Testis (tissue), 2 donors: ENCODE measurements at regions not wholly inside any gene's neighbourhood (a gene's known extent, or its start where the extent isn't known, plus 50 kb on each side); places are given as distances from the start of the nearest gene placed in this dataset.

Experiments
- DNase-seq: peaks from one replicate; pipeline ENCODE4 v3.0.0-alpha.2; 2019
- H3K27ac ChIP-seq, 2 donors: fragments of 200-600 bp; sonication (generic); one replicate each; pipeline ENCODE4 v1.5.1; 2019
- H3K27me3 ChIP-seq: fragments of 200-600 bp; sonication (generic); one replicate; pipeline ENCODE4 v1.5.1; 2019
- H3K36me3 ChIP-seq: fragments of 200-600 bp; sonication (generic); one replicate; pipeline ENCODE4 v1.5.1; 2017; ENCODE audit warnings: low read depth; ENCODE audit errors: missing control alignments
- H3K4me1 ChIP-seq: fragments of 200-600 bp; sonication (generic); one replicate; pipeline ENCODE4 v1.5.1; 2019
- H3K4me3 ChIP-seq, 2 donors: fragments of 200-600 bp; sonication (generic); one replicate each; pipeline ENCODE4 v1.5.1; 2017 to 2019
- H3K9me3 ChIP-seq: fragments of 200-600 bp; sonication (generic); one replicate; pipeline ENCODE4 v1.5.1; 2017
- POLR2A ChIP-seq: fragments of 450-650 bp; IDR thresholded peaks from one replicate; pipeline ENCODE4 v1.6.1; 2017; ENCODE audit warnings: antibody characterized with exemption, mild to moderate bottlenecking, moderate library complexity
- WGBS, 2 donors: methylation state at CpG; one replicate each; pipeline ENCODE4 v1.1.5; 2018; 5-methylcytosine and 5-hydroxymethylcytosine counted together
- intact Hi-C: fragments of 100-400 bp; cut with DNase I; formaldehyde crosslinking; loops from one replicate; pipeline ENCODE4 v1.15.1; 2023; ENCODE audit warnings: low total_unique reads
- TF ChIP-seq, protein P1 (sequence below), 3 experiments: fragments of 450-650 bp in 2 of 3; fragments of 200-600 bp in 1 of 3; sonication (generic) in 1 of 3; IDR thresholded peaks; one replicate each; pipeline ENCODE4 v1.5.1; 2016 to 2019; ENCODE audit warnings: antibody characterized with exemption in 3 of 3, mild to moderate bottlenecking in 2 of 3, moderate library complexity in 1 of 3

DNA sequence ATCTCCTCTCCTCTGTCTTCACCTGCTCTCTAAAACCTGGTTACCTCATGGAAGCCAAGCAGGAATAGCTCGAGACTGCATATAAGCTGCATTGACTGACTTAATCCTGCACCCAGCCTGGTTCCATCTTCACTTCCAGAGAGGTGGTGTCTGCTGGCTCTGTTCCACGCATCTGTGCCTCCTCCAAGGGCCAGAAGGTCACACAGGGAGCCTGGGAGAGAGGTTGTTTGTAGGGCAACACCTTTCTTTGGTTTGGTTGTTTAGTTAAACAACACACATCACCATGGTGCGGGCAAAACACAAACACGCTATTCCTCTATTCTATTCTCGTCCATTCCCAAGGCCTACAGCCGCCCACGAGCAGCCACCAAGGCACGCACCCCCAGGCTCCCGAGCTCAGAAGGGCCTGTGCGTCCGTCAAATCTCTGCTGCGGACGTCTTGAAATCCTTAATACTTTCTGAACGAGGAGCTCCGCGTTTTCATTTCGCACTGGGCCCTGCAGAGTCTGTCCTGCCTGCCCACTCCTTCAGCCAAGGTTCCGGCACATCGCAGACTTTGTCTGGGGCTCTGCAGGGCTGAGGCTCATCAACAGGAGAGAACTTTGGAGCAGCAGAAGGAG lies 116.2 kb downstream of the RIPK4 start:
- Histone ChIP-seq H3K36me3 (no peaks in the 10 kb centered on the region), H3K27me3 (no peaks in the 10 kb centered on the region), H3K4me3 (no peak overlapping the region), H3K9me3 (no peaks in the 10 kb centered on the region), H3K4me1 (peaks cover 3% of the 10 kb centered on the region), H3K27ac (no peak overlapping the region)
- TF ChIP-seq, protein P1, sequence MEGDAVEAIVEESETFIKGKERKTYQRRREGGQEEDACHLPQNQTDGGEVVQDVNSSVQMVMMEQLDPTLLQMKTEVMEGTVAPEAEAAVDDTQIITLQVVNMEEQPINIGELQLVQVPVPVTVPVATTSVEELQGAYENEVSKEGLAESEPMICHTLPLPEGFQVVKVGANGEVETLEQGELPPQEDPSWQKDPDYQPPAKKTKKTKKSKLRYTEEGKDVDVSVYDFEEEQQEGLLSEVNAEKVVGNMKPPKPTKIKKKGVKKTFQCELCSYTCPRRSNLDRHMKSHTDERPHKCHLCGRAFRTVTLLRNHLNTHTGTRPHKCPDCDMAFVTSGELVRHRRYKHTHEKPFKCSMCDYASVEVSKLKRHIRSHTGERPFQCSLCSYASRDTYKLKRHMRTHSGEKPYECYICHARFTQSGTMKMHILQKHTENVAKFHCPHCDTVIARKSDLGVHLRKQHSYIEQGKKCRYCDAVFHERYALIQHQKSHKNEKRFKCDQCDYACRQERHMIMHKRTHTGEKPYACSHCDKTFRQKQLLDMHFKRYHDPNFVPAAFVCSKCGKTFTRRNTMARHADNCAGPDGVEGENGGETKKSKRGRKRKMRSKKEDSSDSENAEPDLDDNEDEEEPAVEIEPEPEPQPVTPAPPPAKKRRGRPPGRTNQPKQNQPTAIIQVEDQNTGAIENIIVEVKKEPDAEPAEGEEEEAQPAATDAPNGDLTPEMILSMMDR (IDR thresholded peaks at IDR 0.05) = no peak
- no peak for TF ChIP-seq POLR2A
- intact Hi-C loops = no loop called here
- DNase-seq = no peak
- WGBS, 2 donors = 65 to 70% methylated on average over 19 of the region's 19 CpGs

DNA sequence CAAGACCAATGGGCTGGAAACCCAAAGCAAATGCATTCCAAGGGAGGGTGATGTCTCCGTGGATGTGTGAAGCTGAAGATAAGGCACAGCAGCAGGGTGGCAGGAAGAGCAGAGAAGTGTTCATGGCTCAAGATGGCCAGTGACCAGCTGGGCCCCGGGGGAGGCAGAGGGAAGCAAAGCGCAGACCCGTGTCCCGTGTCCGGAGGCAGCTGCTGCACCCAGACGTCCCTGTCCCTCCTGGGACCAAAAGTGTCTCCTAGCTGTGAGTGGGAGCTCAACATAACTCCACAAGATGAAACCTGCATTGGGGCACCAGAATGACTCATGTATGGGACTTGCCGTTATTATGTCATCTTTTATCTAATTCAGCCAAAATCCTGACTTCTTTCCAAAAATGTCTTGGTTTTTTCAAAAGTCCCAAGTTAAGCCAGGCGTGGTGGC lies 118.2 kb downstream of the RIPK4 start:
- no peaks in the 10 kb centered on the region for H3K9me3 ChIP-seq
- WGBS, 2 donors = 63 to 69% methylated on average over 9 of the region's 9 CpGs
- H3K36me3 ChIP-seq = no peaks in the 10 kb centered on the region
- TF ChIP-seq POLR2A = no peak
- TF ChIP-seq, protein P1 (IDR thresholded peaks at IDR 0.05) = no peak
- H3K27me3 ChIP-seq = no peaks in the 10 kb centered on the region
- H3K27ac ChIP-seq = no peak overlapping the region
- H3K4me3 ChIP-seq = no peak overlapping the region
- H3K4me1 ChIP-seq = peaks cover under 1% of the 10 kb centered on the region
- DNase-seq = no peak
- intact Hi-C loops = no loop called here

- Histone ChIP-seq H3K36me3 (no peaks in the 10 kb centered on the region), H3K4me3 (no peak overlapping the region), H3K27me3 (no peaks in the 10 kb centered on the region), H3K9me3 (no peaks in the 10 kb centered on the region), H3K27ac (no peak overlapping the region), H3K4me1 (no peaks in the 10 kb centered on the region)
- no peak for DNase-seq
- intact Hi-C loops = no loop called here
- 84 to 91% methylated on average over 7 to 9 of the region's 9 CpGs for WGBS, 2 donors
- TF ChIP-seq, protein P1 (IDR thresholded peaks at IDR 0.05) = no peak
Measured at GRCh38 chr21:41647806-41648561, 118.9 kb downstream of the RIPK4 start.

DNA sequence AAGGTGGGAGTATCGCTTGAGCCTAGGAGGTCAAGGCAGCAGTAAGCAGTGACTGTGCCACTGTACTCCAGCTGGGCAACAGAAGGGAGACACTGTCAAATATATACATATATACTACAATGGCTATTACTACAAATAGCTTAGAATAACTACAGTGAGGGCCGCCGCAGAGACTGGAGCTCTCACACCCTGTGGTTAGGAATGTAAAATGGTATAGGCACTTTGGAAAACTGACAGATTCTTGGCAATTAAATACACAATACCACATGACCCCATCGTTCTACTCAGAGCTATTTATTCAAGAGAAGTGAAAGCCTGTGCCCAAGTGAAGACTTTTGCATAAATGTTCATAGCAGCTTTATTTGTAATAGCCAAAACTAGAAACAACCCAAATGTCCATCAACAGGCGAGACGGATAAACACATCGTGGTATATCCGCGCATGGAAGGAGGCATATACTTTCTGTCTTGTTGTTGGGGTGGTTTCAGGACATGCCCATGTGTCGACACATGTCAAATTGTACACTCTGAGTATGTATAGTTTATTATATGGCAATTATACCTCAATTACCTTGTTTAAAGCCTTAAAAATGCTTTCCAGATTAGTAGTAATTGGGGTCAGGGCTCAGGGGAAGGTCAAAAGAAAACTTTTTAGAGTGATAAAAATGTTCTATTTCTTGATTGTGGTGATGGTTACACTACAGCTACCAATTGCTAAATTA lies 123.4 kb downstream of the RIPK4 start:
- Histone ChIP-seq H3K36me3 (no peaks in the 10 kb centered on the region), H3K4me1 (no peaks in the 10 kb centered on the region), H3K9me3 (no peaks in the 10 kb centered on the region), H3K27me3 (no peaks in the 10 kb centered on the region), H3K27ac (no peak overlapping the region), H3K4me3 (no peak overlapping the region)
- intact Hi-C loops = no loop called here
- 91 to 95% methylated on average over 10 of the region's 10 CpGs for WGBS, 2 donors
- TF ChIP-seq, protein P1 (IDR thresholded peaks at IDR 0.05) = no peak
- no peak for TF ChIP-seq POLR2A
- no peak for DNase-seq
